H1 (cell line): ENCODE measurements at regions not wholly inside any gene's neighbourhood (a gene's known extent, or its start where the extent isn't known, plus 50 kb on each side); places are given as distances from the start of the nearest gene placed in this dataset.

Experiments
- CBX8 ChIP-seq: fragments of 300-800, 300-1000 bp; sonication (generic); IDR thresholded peaks from 2 replicates; pipeline ENCODE4 v1.7.1; 2016; ENCODE audit warnings: low read depth, low read length, borderline replicate concordance
- CHD7 ChIP-seq: fragments of 300-600 bp; sonication (generic); IDR thresholded peaks from 2 replicates; pipeline ENCODE4 v1.7.1; 2012; ENCODE audit warnings: low read length, moderate library complexity, mild to moderate bottlenecking, inconsistent platforms; ENCODE audit not compliant: insufficient replicate concordance
- JUN ChIP-seq: IDR thresholded peaks from 2 replicates; pipeline ENCODE4 v1.6.1; 2011; ENCODE audit warnings: low read depth, mild to moderate bottlenecking, improper control_type of control experiment, low read length
- KDM1A ChIP-seq: fragments of 200-600, 300-600 bp; sonication (generic); IDR thresholded peaks from 2 replicates; pipeline ENCODE4 v1.7.1; 2016; ENCODE audit warnings: mild to moderate bottlenecking, low read length, borderline replicate concordance
- SIN3A ChIP-seq, 2 experiments: IDR thresholded peaks in 1 of 2; conservative IDR thresholded peaks in 1 of 2; 2 replicates each; pipeline ENCODE4 v1.6.1; 2011 to 2012; ENCODE audit warnings: low read length in 2 of 2, improper control_type of control experiment in 1 of 2, low read depth in 1 of 2, mild to moderate bottlenecking in 1 of 2

- TF ChIP-seq CHD7 = no peak
- no peak for TF ChIP-seq SIN3A (conservative IDR thresholded peaks at IDR 0.05 in 1 of 2, IDR thresholded peaks at IDR 0.05 in 1 of 2; ENCODE audit: low read depth in 1 of 2, low read length in 2 of 2)
- no peak for TF ChIP-seq CBX8
- no peak for TF ChIP-seq KDM1A
- TF ChIP-seq JUN = no peak
Observed at GRCh38 chr14:56899829-56900228, 89.5 kb upstream of the OTX2 start (continued).
